ENCODE measurements at regions not wholly inside any gene's neighbourhood (a gene's known extent, or its start where the extent isn't known, plus 50 kb on each side); places are given as distances from the start of the nearest gene placed in this dataset.

- no peak overlapping the region for H3K4me3 ChIP-seq (ENCODE audit: low read depth, low read length)
- no peak for TF ChIP-seq CTCF (IDR thresholded peaks at IDR 0.05; ENCODE audit: borderline replicate concordance, insufficient read depth, low read depth, low read length)
These were observed 849.8 kb upstream of the SORCS1 start for GRCh38 chr10:108014145-108014901.

- no peak for TF ChIP-seq CTCF (IDR thresholded peaks at IDR 0.05; ENCODE audit: borderline replicate concordance, insufficient read depth, low read depth, low read length)
- H3K4me3 ChIP-seq (ENCODE audit: low read depth, low read length), result no peak overlapping the region
These were observed 841.1 kb upstream of the SORCS1 start for GRCh38 chr10:108005627-108006026.

- no peak for TF ChIP-seq CTCF (IDR thresholded peaks at IDR 0.05; ENCODE audit: borderline replicate concordance, insufficient read depth, low read depth, low read length)
- no peak overlapping the region for H3K4me3 ChIP-seq (ENCODE audit: low read depth, low read length)
These were observed 839.1 kb upstream of the SORCS1 start for GRCh38 chr10:108003576-108003975.

DNA sequence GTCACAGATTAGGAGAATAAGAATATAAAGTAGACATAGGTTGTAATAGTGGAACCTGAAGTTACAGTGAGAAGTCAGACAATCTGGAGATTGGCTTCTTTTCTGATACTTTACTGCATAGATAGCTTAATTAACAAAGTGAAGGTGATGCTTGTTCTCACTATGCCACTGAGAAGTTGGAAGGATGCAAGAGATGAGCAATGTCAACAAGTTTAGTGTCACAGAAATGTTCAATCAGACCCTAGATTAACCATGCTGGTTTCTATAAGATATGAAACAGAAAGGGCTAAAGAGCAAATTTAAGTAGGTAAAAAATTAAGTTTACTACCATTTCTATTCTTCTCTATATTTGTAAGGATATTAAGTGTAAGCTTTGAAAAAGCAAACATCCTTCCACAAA, 838.6 kb upstream of the SORCS1 start:
- no peak for TF ChIP-seq CTCF (IDR thresholded peaks at IDR 0.05; ENCODE audit: borderline replicate concordance, insufficient read depth, low read depth, low read length)
- no peak overlapping the region for H3K4me3 ChIP-seq (ENCODE audit: low read depth, low read length)

DNA sequence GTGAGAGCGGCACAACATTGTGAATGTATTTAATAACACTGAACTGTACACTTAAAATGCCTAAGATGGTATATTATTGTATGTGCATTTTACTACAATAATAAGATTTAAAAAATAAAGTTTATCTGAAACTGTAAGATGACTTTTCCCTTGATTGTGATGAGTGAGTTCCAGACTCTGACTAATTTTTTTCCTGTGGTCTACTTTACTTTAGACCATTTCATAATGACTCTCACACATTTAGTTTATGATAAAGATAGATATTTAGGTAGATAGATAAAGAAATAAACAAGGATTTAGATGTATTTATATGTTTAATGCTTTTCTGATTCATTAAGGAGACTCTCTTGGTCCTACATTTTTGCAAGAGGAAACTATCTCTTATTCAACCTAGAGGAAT, 835.9 kb upstream of the SORCS1 start:
- no peak for TF ChIP-seq CTCF (IDR thresholded peaks at IDR 0.05; ENCODE audit: borderline replicate concordance, insufficient read depth, low read depth, low read length)
- H3K4me3 ChIP-seq (ENCODE audit: low read depth, low read length), result no peak overlapping the region

- H3K4me3 ChIP-seq (ENCODE audit: low read depth, low read length), result no peak overlapping the region
- no peak for TF ChIP-seq CTCF (IDR thresholded peaks at IDR 0.05; ENCODE audit: borderline replicate concordance, insufficient read depth, low read depth, low read length)
These were observed 830.2 kb upstream of the SORCS1 start for GRCh38 chr10:107994621-107995270.

- no peak overlapping the region for H3K4me3 ChIP-seq (ENCODE audit: low read depth, low read length)
- TF ChIP-seq CTCF (IDR thresholded peaks at IDR 0.05; ENCODE audit: borderline replicate concordance, insufficient read depth, low read depth, low read length), result no peak
These were observed 822.1 kb upstream of the SORCS1 start for GRCh38 chr10:107986571-107986970.
